Neural progenitor cell (in vitro differentiated cells): ENCODE measurements at regions not wholly inside any gene's neighbourhood (a gene's known extent, or its start where the extent isn't known, plus 50 kb on each side); places are given as distances from the start of the nearest gene placed in this dataset.

ENCODE experiments used
- DNase-seq: peaks from one replicate; pipeline ENCODE4 v3.0.0-alpha.2; 2016; ENCODE audit warnings: low spot score
- H2AFZ ChIP-seq: fragments of 200-600 bp; sonication (generic); replicated peaks from 2 replicates; pipeline ENCODE4 v1.6.1; 2016; ENCODE audit warnings: antibody characterized with exemption
- H3F3A ChIP-seq: fragments of 200-600 bp; sonication (generic); 2 replicates; pipeline ENCODE4 v1.6.1; 2016; ENCODE audit warnings: antibody characterized with exemption, low read depth
- H3K27ac ChIP-seq: fragments of 200-600 bp; sonication (generic); 2 replicates; pipeline ENCODE4 v1.5.1; 2016; ENCODE audit warnings: mild to moderate bottlenecking
- H3K27me3 ChIP-seq: fragments of 200-600 bp; sonication (generic); 2 replicates; pipeline ENCODE4 v1.6.1; 2016; ENCODE audit warnings: mild to moderate bottlenecking, moderate library complexity
- H3K36me3 ChIP-seq: fragments of 200-600 bp; sonication (generic); 2 replicates; pipeline ENCODE4 v1.5.1; 2016
- H3K4me1 ChIP-seq: fragments of 200-600 bp; sonication (generic); 2 replicates; pipeline ENCODE4 v1.6.1; 2016; ENCODE audit warnings: mixed run types
- H3K4me2 ChIP-seq: fragments of 200-600 bp; sonication (generic); 2 replicates; pipeline ENCODE4 v1.6.1; 2016
- H3K4me3 ChIP-seq: fragments of 200-600 bp; sonication (generic); 2 replicates; pipeline ENCODE4 v1.5.1; 2016
- H3K79me2 ChIP-seq: fragments of 200-600 bp; sonication (generic); 2 replicates; pipeline ENCODE4 v1.6.1; 2016; ENCODE audit warnings: low read depth
- H3K9ac ChIP-seq: fragments of 200-600 bp; sonication (generic); 2 replicates; pipeline ENCODE4 v1.6.1; 2016
- H3K9me3 ChIP-seq: fragments of 200-600 bp; sonication (generic); 2 replicates; pipeline ENCODE4 v1.5.1; 2016; ENCODE audit warnings: low read depth
- H4K20me1 ChIP-seq: fragments of 200-600 bp; sonication (generic); 2 replicates; pipeline ENCODE4 v1.6.1; 2016; ENCODE audit warnings: low read depth
- H3K27ac Mint-ChIP-seq: 3 replicates; pipeline ENCODE4 v1.8.0; 2021; ENCODE audit warnings: mixed read lengths
- H3K27me3 Mint-ChIP-seq: 2 replicates; pipeline ENCODE4 v1.8.0; 2022; ENCODE audit warnings: low read depth, mild to moderate bottlenecking, inconsistent platforms, moderate library complexity, mixed read lengths; ENCODE audit not compliant: insufficient read depth
- H3K36me3 Mint-ChIP-seq: 3 replicates; pipeline ENCODE4 v1.8.0; 2021; ENCODE audit warnings: mixed read lengths
- H3K4me1 Mint-ChIP-seq: 3 replicates; pipeline ENCODE4 v1.8.0; 2021; ENCODE audit warnings: mixed read lengths
- H3K4me3 Mint-ChIP-seq: 3 replicates; pipeline ENCODE4 v1.8.0; 2021; ENCODE audit warnings: mild to moderate bottlenecking, moderate library complexity, mixed read lengths
- H3K9me3 Mint-ChIP-seq: 3 replicates; pipeline ENCODE4 v1.8.0; 2020; ENCODE audit warnings: mixed read lengths
- CTCF ChIP-seq: fragments of 200-600 bp; sonication (generic); IDR thresholded peaks from 2 replicates; pipeline ENCODE4 v1.5.1; 2017; ENCODE audit warnings: antibody characterized with exemption, mild to moderate bottlenecking
- EZH2 ChIP-seq: fragments of 200-600 bp; sonication (generic); IDR thresholded peaks from 2 replicates; pipeline ENCODE4 v1.6.1; 2017; ENCODE audit warnings: antibody characterized with exemption, mild to moderate bottlenecking, moderate library complexity
- EZH2phosphoT487 ChIP-seq: fragments of 200-600 bp; sonication (generic); IDR thresholded peaks from 2 replicates; pipeline ENCODE4 v1.6.1; 2017; ENCODE audit warnings: antibody characterized with exemption

GRCh38 chrX:4150259-4150658 lies 436.8 kb upstream of the PRKX start:
- Histone ChIP-seq H3K27ac (no peak overlapping the region), H3F3A (no peaks in the 10 kb centered on the region)

GRCh38 chrX:4129626-4130025 lies 416.2 kb upstream of the PRKX start:
- no peaks in the 10 kb centered on the region for H3K36me3 Mint-ChIP-seq

More at GRCh38 chrX:4150259-4150658, 436.8 kb upstream of the PRKX start:
- H3K4me3 Mint-ChIP-seq: no peak overlapping the region
- Histone ChIP-seq H3K4me2 (no peak overlapping the region), H3K27me3 (no peaks in the 10 kb centered on the region), H3K36me3 (no peaks in the 10 kb centered on the region), H4K20me1 (no peaks in the 10 kb centered on the region), H3K9me3 (no peaks in the 10 kb centered on the region), H2AFZ (peak overlapping the region; percentile 57), H3K4me1 (no peaks in the 10 kb centered on the region), H3K4me3 (no peak overlapping the region), H3K79me2 (no peaks in the 10 kb centered on the region), H3K9ac (no peak overlapping the region)
- peaks cover 4% of the 10 kb centered on the region for H3K9me3 Mint-ChIP-seq
- H3K27ac Mint-ChIP-seq: no peak overlapping the region
- no peak for TF ChIP-seq CTCF
- TF ChIP-seq EZH2phosphoT487: no peak
- TF ChIP-seq EZH2: no peak
- no peak for DNase-seq
- H3K27me3 Mint-ChIP-seq: no peaks in the 10 kb centered on the region
- no peaks in the 10 kb centered on the region for H3K36me3 Mint-ChIP-seq
- no peaks in the 10 kb centered on the region for H3K4me1 Mint-ChIP-seq

GRCh38 chrX:4118666-4119530 lies 405.4 kb upstream of the PRKX start:
- no peaks in the 10 kb centered on the region for H3K9me3 Mint-ChIP-seq
- no peak overlapping the region for H3K27ac Mint-ChIP-seq

More at GRCh38 chrX:4129626-4130025, 416.2 kb upstream of the PRKX start:
- Histone ChIP-seq H3K4me1 (peaks cover 13% of the 10 kb centered on the region), H3K4me3 (no peak overlapping the region), H3K79me2 (no peaks in the 10 kb centered on the region), H3K9ac (no peak overlapping the region), H3F3A (no peaks in the 10 kb centered on the region), H3K9me3 (no peaks in the 10 kb centered on the region), H3K4me2 (no peak overlapping the region), H3K36me3 (no peaks in the 10 kb centered on the region), H3K27me3 (no peaks in the 10 kb centered on the region), H3K27ac (no peak overlapping the region), H4K20me1 (no peaks in the 10 kb centered on the region), H2AFZ (peak overlapping the region; percentile 50)
- Mint-ChIP-seq H3K4me1 (peaks cover 20% of the 10 kb centered on the region), H3K27me3 (peaks cover 2% of the 10 kb centered on the region), H3K4me3 (peak overlapping the region; percentile 1), H3K27ac (peak overlapping the region; percentile 91), H3K9me3 (peaks cover 6% of the 10 kb centered on the region)
- TF ChIP-seq EZH2 (no peak), CTCF (no peak), EZH2phosphoT487 (no peak)
- no peak for DNase-seq

More at GRCh38 chrX:4118666-4119530, 405.4 kb upstream of the PRKX start:
- no peaks in the 10 kb centered on the region for H3F3A ChIP-seq
- no peaks in the 10 kb centered on the region for H3K27me3 ChIP-seq
- H4K20me1 ChIP-seq: no peaks in the 10 kb centered on the region
- no peaks in the 10 kb centered on the region for H3K9me3 ChIP-seq
- H3K9ac ChIP-seq: no peak overlapping the region
- no peaks in the 10 kb centered on the region for H3K36me3 ChIP-seq
- no peak overlapping the region for H3K4me2 ChIP-seq
- TF ChIP-seq EZH2 (no peak), EZH2phosphoT487 (no peak), CTCF (no peak)
- H2AFZ ChIP-seq: no peak overlapping the region
- Mint-ChIP-seq H3K4me1 (no peaks in the 10 kb centered on the region), H3K27me3 (no peaks in the 10 kb centered on the region), H3K4me3 (no peak overlapping the region), H3K36me3 (no peaks in the 10 kb centered on the region)
- no peaks in the 10 kb centered on the region for H3K4me1 ChIP-seq
- no peak overlapping the region for H3K27ac ChIP-seq
- H3K4me3 ChIP-seq: no peak overlapping the region
- no peaks in the 10 kb centered on the region for H3K79me2 ChIP-seq
- no peak for DNase-seq
